B cell (primary cell): ENCODE measurements at regions not wholly inside any gene's neighbourhood (a gene's known extent, or its start where the extent isn't known, plus 50 kb on each side); places are given as distances from the start of the nearest gene placed in this dataset.

ENCODE experiments used
- ATAC-seq: fragments of 200-7000 bp; cut with Tn5 transposase; one replicate; pipeline ENCODE4 v1.10.0; 2021; ENCODE audit warnings: low read depth, mild to moderate bottlenecking, moderate number of reproducible peaks, moderate library complexity
- CTCF ChIA-PET: fragments of 350-600 bp; sonication (Branson Sonifier 250); formaldehyde crosslinking; loops from one replicate; lab custom pipeline; 2021; ENCODE audit warnings: antibody characterized with exemption, inconsistent platforms; lab: Charles Lee
- POLR2A ChIA-PET: fragments of 350-600 bp; sonication (Branson Sonifier 250); formaldehyde crosslinking; loops from one replicate; lab custom pipeline; 2021; ENCODE audit warnings: antibody characterized with exemption; lab: Charles Lee
- DNase-seq: peaks from one replicate; pipeline ENCODE4 v3.0.0; 2013
- H2AFZ ChIP-seq: 2 replicates; pipeline ENCODE4 v1.6.1; 2012; ENCODE audit warnings: mild to moderate bottlenecking, low read depth, low read length; ENCODE audit not compliant: insufficient read depth, poor library complexity, severe bottlenecking
- H3K27ac ChIP-seq, 2 donors: 1 replicate in 1 of 2; 2 replicates in 1 of 2; pipeline ENCODE4 v1.5.1; 2012 to 2013; ENCODE audit warnings: low read length in 2 of 2, mild to moderate bottlenecking in 2 of 2, moderate library complexity in 1 of 2
- H3K27me3 ChIP-seq, 4 experiments: fragments of 200-600 bp in 1 of 4; sonication (generic) in 1 of 4; replicated peaks in 1 of 4; 1 replicate in 2 of 4; 2 replicates in 2 of 4; pipeline versions ENCODE4 v1.6.1 to v1.7.0; 2013 to 2016; ENCODE audit warnings: low read length in 3 of 4, mild to moderate bottlenecking in 2 of 4, mixed read lengths in 1 of 4, moderate library complexity in 1 of 4; ENCODE audit not compliant: insufficient read depth in 4 of 4, control insufficient read depth in 3 of 4; ENCODE audit errors: control extremely low read depth in 1 of 4
- H3K36me3 ChIP-seq, 2 experiments: replicated peaks in 1 of 2; 1 replicate in 1 of 2; 2 replicates in 1 of 2; pipeline versions ENCODE4 v1.6.1 to v1.7.1; 2013; ENCODE audit warnings: low read length in 1 of 2; ENCODE audit not compliant: insufficient read depth in 2 of 2, control insufficient read depth in 1 of 2; ENCODE audit errors: control extremely low read depth in 1 of 2, extremely low read depth in 1 of 2
- H3K4me1 ChIP-seq, 2 donors: fragments of 200-600 bp in 1 of 2; sonication (generic) in 1 of 2; 1 replicate in 1 of 2; 2 replicates in 1 of 2; pipeline versions ENCODE4 v1.5.1 to v1.6.1; 2013 to 2017; ENCODE audit warnings: low read length in 2 of 2; ENCODE audit not compliant: control insufficient read depth in 2 of 2, insufficient read depth in 2 of 2
- H3K4me2 ChIP-seq: replicated peaks from 2 replicates; pipeline ENCODE3; 2012; ENCODE audit warnings: mild to moderate bottlenecking, low read depth, low read length; ENCODE audit not compliant: poor library complexity, severe bottlenecking
- H3K4me3 ChIP-seq, 5 experiments: fragments of 200-600 bp in 1 of 5; sonication (generic) in 1 of 5; 1 replicate in 3 of 5; 2 replicates in 2 of 5; pipeline versions ENCODE4 v1.5.1 to v1.7.0; 2011 to 2016; ENCODE audit warnings: low read length in 4 of 5, mild to moderate bottlenecking in 4 of 5, low read depth in 2 of 5, control low read depth in 1 of 5, moderate library complexity in 1 of 5; ENCODE audit not compliant: insufficient read depth in 1 of 5; ENCODE audit errors: control extremely low read depth in 1 of 5, extremely low read depth in 1 of 5
- H3K79me2 ChIP-seq: fragments of 200-600 bp; sonication (generic); one replicate; pipeline ENCODE4 v1.6.0; 2016; ENCODE audit warnings: low read length; ENCODE audit not compliant: control insufficient read depth, insufficient read depth
- H3K9ac ChIP-seq: fragments of 200-600 bp; sonication (generic); 2 replicates; pipeline ENCODE4 v1.6.1; 2017; ENCODE audit warnings: mild to moderate bottlenecking, low read length, moderate library complexity
- H3K9me3 ChIP-seq, 3 donors: one replicate each; pipeline versions ENCODE4 v1.6.1 to v1.7.1; 2013; ENCODE audit warnings: low read length in 2 of 3; ENCODE audit not compliant: control insufficient read depth in 2 of 3, insufficient read depth in 1 of 3; ENCODE audit errors: control extremely low read depth in 1 of 3
- H4K20me1 ChIP-seq: 2 replicates; pipeline ENCODE4 v1.6.0; 2012; ENCODE audit warnings: mild to moderate bottlenecking, low read length; ENCODE audit not compliant: insufficient read depth, control insufficient read depth, poor library complexity, severe bottlenecking
- H3K27ac Mint-ChIP-seq: one replicate; pipeline ENCODE4 v1.8.0; 2021; ENCODE audit warnings: mixed read lengths
- H3K27me3 Mint-ChIP-seq: one replicate; pipeline ENCODE4 v1.8.0; 2021; ENCODE audit warnings: mixed read lengths
- H3K4me1 Mint-ChIP-seq: one replicate; pipeline ENCODE4 v1.8.0; 2021; ENCODE audit warnings: mixed read lengths
- H3K4me3 Mint-ChIP-seq: one replicate; pipeline ENCODE4 v1.8.0; 2021; ENCODE audit warnings: mixed read lengths
- H3K9me3 Mint-ChIP-seq: one replicate; pipeline ENCODE4 v1.8.0; 2022; ENCODE audit warnings: mixed read lengths; ENCODE audit not compliant: insufficient read depth
- EZH2 ChIP-seq: IDR thresholded peaks from 2 replicates; pipeline ENCODE4 v1.6.1; 2012; ENCODE audit warnings: borderline replicate concordance, low read depth, mild to moderate bottlenecking, moderate library complexity, low read length; ENCODE audit not compliant: insufficient read depth, poor library complexity, severe bottlenecking
- WGBS: methylation state at CpG from one replicate; pipeline ENCODE4 v1.1.5; 2013; ENCODE audit warnings: missing lambda C conversion rate; ENCODE audit not compliant: insufficient coverage; 5-methylcytosine and 5-hydroxymethylcytosine counted together
- intact Hi-C: fragments of 100-400 bp; cut with micrococcal nuclease; formaldehyde crosslinking; loops from one replicate; pipeline ENCODE4 v1.10.0; 2022
- TF ChIP-seq, protein P1 (sequence below): fragments of 200-600 bp; IDR thresholded peaks from one replicate; pipeline ENCODE4 v1.8.0; 2022; ENCODE audit warnings: antibody characterized with exemption, mild to moderate bottlenecking

DNA sequence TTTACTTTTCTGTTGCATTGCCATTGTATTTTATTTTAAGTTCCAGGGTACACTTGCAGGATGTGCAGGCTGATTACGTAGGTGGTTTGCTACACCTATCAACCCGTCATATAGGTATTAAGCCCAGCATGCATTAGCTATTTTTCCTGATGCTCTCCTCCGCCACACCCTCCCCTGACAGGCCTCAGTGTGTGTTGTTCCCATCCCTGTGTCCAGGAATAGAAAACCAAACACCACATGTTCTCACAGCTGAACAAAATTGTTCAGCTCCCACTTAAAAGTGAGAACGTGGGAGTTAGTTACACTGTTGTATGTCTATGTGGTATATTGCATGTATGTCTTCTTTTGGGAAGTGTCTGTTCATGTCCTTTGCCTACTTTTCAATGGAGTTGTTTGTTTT, 1631.7 kb downstream of the DPP10 start:
- Histone ChIP-seq H3K79me2 (no peaks in the 10 kb centered on the region), H4K20me1 (no peaks in the 10 kb centered on the region), H3K4me1 (no peaks in the 10 kb centered on the region), H3K9me3 (peaks cover 0 to 2% (median 1%) of the 10 kb centered on the region in 3 donors), H3K27ac (no peak overlapping the region), H3K9ac (no peak overlapping the region), H2AFZ (no peak overlapping the region), H3K4me2 (no peak overlapping the region), H3K4me3 (no peak overlapping the region), H3K27me3 (no peaks in the 10 kb centered on the region), H3K36me3 (no peaks in the 10 kb centered on the region)
- ChIA-PET POLR2A (no interaction called here), CTCF (no interaction called here)
- Mint-ChIP-seq H3K27me3 (no peaks in the 10 kb centered on the region), H3K4me1 (no peaks in the 10 kb centered on the region), H3K27ac (no peak overlapping the region), H3K4me3 (no peak overlapping the region), H3K9me3 (peaks cover under 1% of the 10 kb centered on the region)
- no peak for DNase-seq
- intact Hi-C loops: no loop called here
- no peak for ATAC-seq
- TF ChIP-seq, protein P1, sequence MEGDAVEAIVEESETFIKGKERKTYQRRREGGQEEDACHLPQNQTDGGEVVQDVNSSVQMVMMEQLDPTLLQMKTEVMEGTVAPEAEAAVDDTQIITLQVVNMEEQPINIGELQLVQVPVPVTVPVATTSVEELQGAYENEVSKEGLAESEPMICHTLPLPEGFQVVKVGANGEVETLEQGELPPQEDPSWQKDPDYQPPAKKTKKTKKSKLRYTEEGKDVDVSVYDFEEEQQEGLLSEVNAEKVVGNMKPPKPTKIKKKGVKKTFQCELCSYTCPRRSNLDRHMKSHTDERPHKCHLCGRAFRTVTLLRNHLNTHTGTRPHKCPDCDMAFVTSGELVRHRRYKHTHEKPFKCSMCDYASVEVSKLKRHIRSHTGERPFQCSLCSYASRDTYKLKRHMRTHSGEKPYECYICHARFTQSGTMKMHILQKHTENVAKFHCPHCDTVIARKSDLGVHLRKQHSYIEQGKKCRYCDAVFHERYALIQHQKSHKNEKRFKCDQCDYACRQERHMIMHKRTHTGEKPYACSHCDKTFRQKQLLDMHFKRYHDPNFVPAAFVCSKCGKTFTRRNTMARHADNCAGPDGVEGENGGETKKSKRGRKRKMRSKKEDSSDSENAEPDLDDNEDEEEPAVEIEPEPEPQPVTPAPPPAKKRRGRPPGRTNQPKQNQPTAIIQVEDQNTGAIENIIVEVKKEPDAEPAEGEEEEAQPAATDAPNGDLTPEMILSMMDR: no peak
- TF ChIP-seq EZH2: no peak
- WGBS: 81% methylated on average over 3 of the region's 4 CpGs

DNA sequence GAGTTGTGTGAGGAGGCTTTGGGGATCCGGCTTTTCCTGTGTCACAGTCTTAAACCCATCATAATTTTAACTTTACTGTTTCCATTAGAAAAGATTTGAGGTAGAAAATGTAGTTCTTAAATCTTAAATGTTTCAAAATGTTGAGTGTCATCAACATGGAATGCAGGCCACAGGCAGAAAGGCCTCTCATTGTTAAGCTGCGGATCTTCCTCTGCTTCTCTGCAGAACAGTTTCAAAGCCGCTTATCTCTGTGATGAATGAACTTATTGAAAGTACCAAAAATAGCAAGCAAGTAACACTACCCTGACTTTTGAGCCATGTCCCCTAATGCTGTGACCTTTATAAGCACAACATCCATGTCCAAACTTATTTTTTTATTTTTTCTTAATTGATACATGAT, 1645.8 kb downstream of the DPP10 start:
- Mint-ChIP-seq H3K4me3 (no peak overlapping the region), H3K4me1 (no peaks in the 10 kb centered on the region), H3K27ac (no peak overlapping the region), H3K27me3 (no peaks in the 10 kb centered on the region), H3K9me3 (no peaks in the 10 kb centered on the region)
- H3K4me1 ChIP-seq: no peaks in the 10 kb centered on the region
- intact Hi-C loops: no loop called here
- no peak overlapping the region for H3K27ac ChIP-seq
- no peaks in the 10 kb centered on the region for H4K20me1 ChIP-seq
- H3K27me3 ChIP-seq: no peaks in the 10 kb centered on the region
- CTCF ChIA-PET: no interaction called here
- no peak for ATAC-seq
- no peaks in the 10 kb centered on the region for H3K36me3 ChIP-seq
- DNase-seq: no peak
- H2AFZ ChIP-seq: no peak overlapping the region
- H3K9me3 ChIP-seq: peaks cover 0 to 3% (median 0%) of the 10 kb centered on the region in 3 donors
- no peak overlapping the region for H3K4me2 ChIP-seq
- no peak overlapping the region for H3K4me3 ChIP-seq
- TF ChIP-seq EZH2: no peak
- TF ChIP-seq, protein P1: no peak
- POLR2A ChIA-PET: no interaction called here
- no peak overlapping the region for H3K9ac ChIP-seq
- WGBS: no CpG with 5 or more reads among the region's 3 CpGs
- no peaks in the 10 kb centered on the region for H3K79me2 ChIP-seq
